Mammary epithelial cell (primary cell): ENCODE measurements at regions not wholly inside any gene's neighbourhood (a gene's known extent, or its start where the extent isn't known, plus 50 kb on each side); places are given as distances from the start of the nearest gene placed in this dataset.

Experiments
- EZH2 ChIP-seq: IDR thresholded peaks from 2 replicates; pipeline ENCODE4 v1.6.1; 2012; ENCODE audit warnings: low read length, inconsistent platforms, borderline replicate concordance
- TF ChIP-seq, protein P1 (sequence below), 2 donors: IDR thresholded peaks in 1 of 2; conservative IDR thresholded peaks in 1 of 2; 2 replicates each; pipeline ENCODE4 v1.5.1; 2011 to 2012; ENCODE audit warnings: inconsistent platforms in 2 of 2, low read length in 2 of 2, mild to moderate bottlenecking in 2 of 2, control low read depth in 1 of 2, low read depth in 1 of 2; ENCODE audit not compliant: insufficient read depth in 1 of 2; ENCODE audit errors: extremely low read depth in 1 of 2

DNA sequence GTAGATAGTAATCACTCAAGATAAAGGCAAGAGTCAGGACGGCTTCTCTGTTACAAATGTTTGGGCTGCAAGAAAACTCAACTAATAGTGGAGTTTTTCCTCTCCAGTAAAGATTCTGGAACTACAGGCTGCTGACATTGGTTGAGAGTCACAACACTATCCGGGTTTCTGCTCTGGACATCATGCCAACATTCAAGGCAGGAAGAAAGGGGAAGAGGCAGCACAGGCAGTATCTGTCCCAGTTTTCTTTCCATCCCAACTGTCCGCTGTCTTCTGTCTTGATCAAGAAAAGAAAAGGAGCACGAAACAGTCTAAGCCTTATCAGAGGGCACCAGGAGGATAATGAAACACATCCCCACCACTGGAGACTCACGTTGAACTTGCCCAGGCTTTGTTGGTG, 132.1 kb downstream of the MAIP1 start:
- TF ChIP-seq, protein P1, sequence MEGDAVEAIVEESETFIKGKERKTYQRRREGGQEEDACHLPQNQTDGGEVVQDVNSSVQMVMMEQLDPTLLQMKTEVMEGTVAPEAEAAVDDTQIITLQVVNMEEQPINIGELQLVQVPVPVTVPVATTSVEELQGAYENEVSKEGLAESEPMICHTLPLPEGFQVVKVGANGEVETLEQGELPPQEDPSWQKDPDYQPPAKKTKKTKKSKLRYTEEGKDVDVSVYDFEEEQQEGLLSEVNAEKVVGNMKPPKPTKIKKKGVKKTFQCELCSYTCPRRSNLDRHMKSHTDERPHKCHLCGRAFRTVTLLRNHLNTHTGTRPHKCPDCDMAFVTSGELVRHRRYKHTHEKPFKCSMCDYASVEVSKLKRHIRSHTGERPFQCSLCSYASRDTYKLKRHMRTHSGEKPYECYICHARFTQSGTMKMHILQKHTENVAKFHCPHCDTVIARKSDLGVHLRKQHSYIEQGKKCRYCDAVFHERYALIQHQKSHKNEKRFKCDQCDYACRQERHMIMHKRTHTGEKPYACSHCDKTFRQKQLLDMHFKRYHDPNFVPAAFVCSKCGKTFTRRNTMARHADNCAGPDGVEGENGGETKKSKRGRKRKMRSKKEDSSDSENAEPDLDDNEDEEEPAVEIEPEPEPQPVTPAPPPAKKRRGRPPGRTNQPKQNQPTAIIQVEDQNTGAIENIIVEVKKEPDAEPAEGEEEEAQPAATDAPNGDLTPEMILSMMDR (conservative IDR thresholded peaks at IDR 0.05 in 1 of 2, IDR thresholded peaks at IDR 0.05 in 1 of 2; ENCODE audit: extremely low read depth in 1 of 2, insufficient read depth in 1 of 2, low read depth in 1 of 2, low read length in 2 of 2): no peak
- TF ChIP-seq EZH2: no peak
